GM12878 (cell line): ENCODE measurements at regions not wholly inside any gene's neighbourhood (a gene's known extent, or its start where the extent isn't known, plus 50 kb on each side); places are given as distances from the start of the nearest gene placed in this dataset.

ENCODE experiments used
- BHLHE40 ChIP-seq, 2 experiments: fragments of 450-650 bp in 1 of 2; IDR thresholded peaks; 2 replicates each; pipeline ENCODE4 v1.6.1; 2011 to 2017; ENCODE audit warnings: low read depth in 2 of 2, borderline replicate concordance in 1 of 2, improper control_type of control experiment in 1 of 2, low read length in 1 of 2, mild to moderate bottlenecking in 1 of 2
- CBX5 ChIP-seq: sonication (generic); IDR thresholded peaks from 2 replicates; pipeline ENCODE4 v1.6.1; 2016; ENCODE audit warnings: low read depth, moderate library complexity, mild to moderate bottlenecking, inconsistent platforms
- CEBPB ChIP-seq, 2 experiments: fragments of 150-350 bp in 1 of 2; IDR thresholded peaks; 2 replicates each; pipeline ENCODE4 v1.6.1; 2012 to 2014; ENCODE audit warnings: low read depth in 2 of 2, low read length in 2 of 2, borderline replicate concordance in 1 of 2, inconsistent platforms in 1 of 2
- ETV6 ChIP-seq, 2 experiments: fragments of 450-650 bp in 1 of 2; IDR thresholded peaks in 1 of 2; conservative IDR thresholded peaks in 1 of 2; 2 replicates each; pipeline ENCODE4 v1.6.1; 2014; ENCODE audit warnings: antibody characterized with exemption in 1 of 2, borderline replicate concordance in 1 of 2, low read depth in 1 of 2, mild to moderate bottlenecking in 1 of 2, moderate library complexity in 1 of 2
- EZH2 ChIP-seq: IDR thresholded peaks from 2 replicates; pipeline ENCODE4 v1.6.1; 2012; ENCODE audit warnings: low read depth, mild to moderate bottlenecking, control low read depth, inconsistent platforms, low read length, borderline replicate concordance; ENCODE audit not compliant: control insufficient read depth
- JUND ChIP-seq: IDR thresholded peaks from 2 replicates; pipeline ENCODE4 v1.6.1; 2012; ENCODE audit warnings: low read depth, mild to moderate bottlenecking, low read length, improper control_type of control experiment, moderate library complexity
- NFIC ChIP-seq: IDR thresholded peaks from 2 replicates; pipeline ENCODE4 v1.6.1; 2012; ENCODE audit warnings: low read depth, mild to moderate bottlenecking, inconsistent platforms, low read length, moderate library complexity
- NR2C2 ChIP-seq: IDR thresholded peaks from 2 replicates; pipeline ENCODE4 v1.6.1; 2011; ENCODE audit warnings: borderline replicate concordance, low read depth; ENCODE audit not compliant: control insufficient read depth, insufficient read length
- POLR2A ChIP-seq: IDR thresholded peaks from 2 replicates; pipeline ENCODE4 v1.6.1; 2011; ENCODE audit warnings: low read depth, mild to moderate bottlenecking, low read length
- POLR2AphosphoS5 ChIP-seq: IDR thresholded peaks from 2 replicates; pipeline ENCODE4 v1.6.1; 2011; ENCODE audit warnings: mild to moderate bottlenecking, low read length, inconsistent platforms
- ZNF274 ChIP-seq: IDR thresholded peaks from one replicate; pipeline ENCODE4 v1.8.0; 2011; ENCODE audit not compliant: insufficient read length, insufficient read depth
- TF ChIP-seq, protein P1 (sequence below): fragments of 450-650 bp; IDR thresholded peaks from 2 replicates; pipeline ENCODE4 v1.6.1; 2017; ENCODE audit warnings: mild to moderate bottlenecking
- TF ChIP-seq, protein P2 (sequence below), 3 experiments: IDR thresholded peaks in 2 of 3; conservative IDR thresholded peaks in 1 of 3; 2 replicates each; pipeline ENCODE4 v1.5.1; 2011; ENCODE audit warnings: low read depth in 3 of 3, low read length in 3 of 3, mild to moderate bottlenecking in 3 of 3, control low read depth in 2 of 3, moderate library complexity in 2 of 3, inconsistent platforms in 1 of 3, mixed read lengths in 1 of 3; ENCODE audit not compliant: control insufficient read depth in 2 of 3, insufficient read depth in 1 of 3; ENCODE audit errors: extremely low read depth in 1 of 3
- TF ChIP-seq, protein P3 (sequence below): fragments of 450-650 bp; IDR thresholded peaks from 2 replicates; pipeline ENCODE4 v1.6.1; 2017; ENCODE audit warnings: mild to moderate bottlenecking, moderate library complexity

DNA sequence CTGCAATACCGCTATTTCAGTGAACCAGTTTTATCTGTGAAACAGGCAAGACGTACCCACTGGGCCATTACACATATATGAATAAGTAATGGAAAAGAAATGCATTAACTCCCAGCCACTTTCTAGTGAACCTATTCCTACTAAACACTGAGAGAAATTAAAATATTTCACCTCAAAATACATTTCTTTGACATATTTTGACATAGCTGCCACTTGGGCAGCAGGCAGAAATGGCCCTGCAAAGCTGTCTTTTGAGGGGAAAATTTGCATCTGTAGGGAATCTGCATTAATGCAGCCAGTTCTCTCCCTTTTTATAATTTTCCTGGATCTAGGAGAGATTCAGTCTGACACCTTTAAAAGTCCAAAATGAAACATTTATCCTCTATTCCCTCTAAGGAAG, 714.8 kb upstream of the POM121L12 start:
- TF ChIP-seq, protein P1, sequence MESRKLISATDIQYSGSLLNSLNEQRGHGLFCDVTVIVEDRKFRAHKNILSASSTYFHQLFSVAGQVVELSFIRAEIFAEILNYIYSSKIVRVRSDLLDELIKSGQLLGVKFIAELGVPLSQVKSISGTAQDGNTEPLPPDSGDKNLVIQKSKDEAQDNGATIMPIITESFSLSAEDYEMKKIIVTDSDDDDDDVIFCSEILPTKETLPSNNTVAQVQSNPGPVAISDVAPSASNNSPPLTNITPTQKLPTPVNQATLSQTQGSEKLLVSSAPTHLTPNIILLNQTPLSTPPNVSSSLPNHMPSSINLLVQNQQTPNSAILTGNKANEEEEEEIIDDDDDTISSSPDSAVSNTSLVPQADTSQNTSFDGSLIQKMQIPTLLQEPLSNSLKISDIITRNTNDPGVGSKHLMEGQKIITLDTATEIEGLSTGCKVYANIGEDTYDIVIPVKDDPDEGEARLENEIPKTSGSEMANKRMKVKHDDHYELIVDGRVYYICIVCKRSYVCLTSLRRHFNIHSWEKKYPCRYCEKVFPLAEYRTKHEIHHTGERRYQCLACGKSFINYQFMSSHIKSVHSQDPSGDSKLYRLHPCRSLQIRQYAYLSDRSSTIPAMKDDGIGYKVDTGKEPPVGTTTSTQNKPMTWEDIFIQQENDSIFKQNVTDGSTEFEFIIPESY = no peak
- TF ChIP-seq, protein P2, sequence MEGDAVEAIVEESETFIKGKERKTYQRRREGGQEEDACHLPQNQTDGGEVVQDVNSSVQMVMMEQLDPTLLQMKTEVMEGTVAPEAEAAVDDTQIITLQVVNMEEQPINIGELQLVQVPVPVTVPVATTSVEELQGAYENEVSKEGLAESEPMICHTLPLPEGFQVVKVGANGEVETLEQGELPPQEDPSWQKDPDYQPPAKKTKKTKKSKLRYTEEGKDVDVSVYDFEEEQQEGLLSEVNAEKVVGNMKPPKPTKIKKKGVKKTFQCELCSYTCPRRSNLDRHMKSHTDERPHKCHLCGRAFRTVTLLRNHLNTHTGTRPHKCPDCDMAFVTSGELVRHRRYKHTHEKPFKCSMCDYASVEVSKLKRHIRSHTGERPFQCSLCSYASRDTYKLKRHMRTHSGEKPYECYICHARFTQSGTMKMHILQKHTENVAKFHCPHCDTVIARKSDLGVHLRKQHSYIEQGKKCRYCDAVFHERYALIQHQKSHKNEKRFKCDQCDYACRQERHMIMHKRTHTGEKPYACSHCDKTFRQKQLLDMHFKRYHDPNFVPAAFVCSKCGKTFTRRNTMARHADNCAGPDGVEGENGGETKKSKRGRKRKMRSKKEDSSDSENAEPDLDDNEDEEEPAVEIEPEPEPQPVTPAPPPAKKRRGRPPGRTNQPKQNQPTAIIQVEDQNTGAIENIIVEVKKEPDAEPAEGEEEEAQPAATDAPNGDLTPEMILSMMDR (IDR thresholded peaks at IDR 0.05 in 2 of 3, conservative IDR thresholded peaks at IDR 0.05 in 1 of 3; ENCODE audit: control insufficient read depth in 2 of 3, extremely low read depth in 1 of 3, insufficient read depth in 1 of 3, low read depth in 3 of 3, low read length in 3 of 3) = no peak
- TF ChIP-seq CBX5 = no peak
- TF ChIP-seq POLR2A = no peak
- TF ChIP-seq NR2C2 = no peak
- TF ChIP-seq, protein P3, sequence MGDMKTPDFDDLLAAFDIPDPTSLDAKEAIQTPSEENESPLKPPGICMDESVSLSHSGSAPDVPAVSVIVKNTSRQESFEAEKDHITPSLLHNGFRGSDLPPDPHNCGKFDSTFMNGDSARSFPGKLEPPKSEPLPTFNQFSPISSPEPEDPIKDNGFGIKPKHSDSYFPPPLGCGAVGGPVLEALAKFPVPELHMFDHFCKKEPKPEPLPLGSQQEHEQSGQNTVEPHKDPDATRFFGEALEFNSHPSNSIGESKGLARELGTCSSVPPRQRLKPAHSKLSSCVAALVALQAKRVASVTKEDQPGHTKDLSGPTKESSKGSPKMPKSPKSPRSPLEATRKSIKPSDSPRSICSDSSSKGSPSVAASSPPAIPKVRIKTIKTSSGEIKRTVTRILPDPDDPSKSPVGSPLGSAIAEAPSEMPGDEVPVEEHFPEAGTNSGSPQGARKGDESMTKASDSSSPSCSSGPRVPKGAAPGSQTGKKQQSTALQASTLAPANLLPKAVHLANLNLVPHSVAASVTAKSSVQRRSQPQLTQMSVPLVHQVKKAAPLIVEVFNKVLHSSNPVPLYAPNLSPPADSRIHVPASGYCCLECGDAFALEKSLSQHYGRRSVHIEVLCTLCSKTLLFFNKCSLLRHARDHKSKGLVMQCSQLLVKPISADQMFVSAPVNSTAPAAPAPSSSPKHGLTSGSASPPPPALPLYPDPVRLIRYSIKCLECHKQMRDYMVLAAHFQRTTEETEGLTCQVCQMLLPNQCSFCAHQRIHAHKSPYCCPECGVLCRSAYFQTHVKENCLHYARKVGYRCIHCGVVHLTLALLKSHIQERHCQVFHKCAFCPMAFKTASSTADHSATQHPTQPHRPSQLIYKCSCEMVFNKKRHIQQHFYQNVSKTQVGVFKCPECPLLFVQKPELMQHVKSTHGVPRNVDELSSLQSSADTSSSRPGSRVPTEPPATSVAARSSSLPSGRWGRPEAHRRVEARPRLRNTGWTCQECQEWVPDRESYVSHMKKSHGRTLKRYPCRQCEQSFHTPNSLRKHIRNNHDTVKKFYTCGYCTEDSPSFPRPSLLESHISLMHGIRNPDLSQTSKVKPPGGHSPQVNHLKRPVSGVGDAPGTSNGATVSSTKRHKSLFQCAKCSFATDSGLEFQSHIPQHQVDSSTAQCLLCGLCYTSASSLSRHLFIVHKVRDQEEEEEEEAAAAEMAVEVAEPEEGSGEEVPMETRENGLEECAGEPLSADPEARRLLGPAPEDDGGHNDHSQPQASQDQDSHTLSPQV = no peak
- no peak for TF ChIP-seq ETV6 (conservative IDR thresholded peaks at IDR 0.05 in 1 of 2, IDR thresholded peaks at IDR 0.05 in 1 of 2; ENCODE audit: borderline replicate concordance in 1 of 2, low read depth in 1 of 2)
- TF ChIP-seq EZH2 = no peak
- TF ChIP-seq POLR2AphosphoS5 = no peak
- no peak for TF ChIP-seq BHLHE40 (IDR thresholded peaks at IDR 0.05; ENCODE audit: borderline replicate concordance in 1 of 2, low read depth in 2 of 2, low read length in 1 of 2)
- no peak for TF ChIP-seq NFIC
- TF ChIP-seq CEBPB (IDR thresholded peaks at IDR 0.05; ENCODE audit: borderline replicate concordance in 1 of 2, low read depth in 2 of 2, low read length in 2 of 2) = no peak
- TF ChIP-seq ZNF274 = no peak
- no peak for TF ChIP-seq JUND
